Activated naive CD4-positive, alpha-beta T cell treated with anti-CD3 and anti-CD28 coated beads, Interleukin-2, amount 50 U/mL, for 72 hours (primary cell): ENCODE measurements at regions not wholly inside any gene's neighbourhood (a gene's known extent, or its start where the extent isn't known, plus 50 kb on each side); places are given as distances from the start of the nearest gene placed in this dataset.

Experiments used
- ATAC-seq, 2 donors: fragments of 150-1000 bp; cut with Tn5 transposase; 2 replicates each; pipeline ENCODE4 v1.10.0; 2021; ENCODE audit warnings: mild to moderate bottlenecking in 2 of 2, moderate library complexity in 2 of 2
- DNase-seq, 2 donors: peaks; one replicate each; pipeline ENCODE4 v3.0.0; 2021 to 2022; ENCODE audit warnings: low spot score in 2 of 2
- H3K27ac Mint-ChIP-seq, 2 donors: one replicate each; pipeline ENCODE4 v1.8.0; 2022; ENCODE audit warnings: mild to moderate bottlenecking in 2 of 2, mixed read lengths in 2 of 2
- H3K36me3 Mint-ChIP-seq, 2 donors: one replicate each; pipeline ENCODE4 v1.8.0; 2022; ENCODE audit warnings: mixed read lengths in 2 of 2
- H3K9me3 Mint-ChIP-seq, 2 donors: one replicate each; pipeline ENCODE4 v1.8.0; 2022; ENCODE audit warnings: mixed read lengths in 2 of 2

GRCh38 chr12:78651755-78652154, 212.8 kb upstream of the SYT1 start:
- ATAC-seq = no peak
- no peak for DNase-seq
- peaks cover 9 to 13% of the 10 kb centered on the region in 2 donors for H3K9me3 Mint-ChIP-seq
- no peak overlapping the region for H3K27ac Mint-ChIP-seq
- H3K36me3 Mint-ChIP-seq = no peaks in the 10 kb centered on the region

GRCh38 chr12:78666584-78666983, 198.0 kb upstream of the SYT1 start:
- ATAC-seq = no peak
- no peak for DNase-seq
- Mint-ChIP-seq H3K36me3 (no peaks in the 10 kb centered on the region), H3K27ac (no peak overlapping the region), H3K9me3 (peaks cover 19 to 24% of the 10 kb centered on the region in 2 donors)

- no peak for ATAC-seq
- Mint-ChIP-seq H3K9me3 (peaks cover 13 to 15% of the 10 kb centered on the region in 2 donors), H3K27ac (no peak overlapping the region)
Measured at GRCh38 chr12:78671295-78671694, 193.3 kb upstream of the SYT1 start.

GRCh38 chr12:78672033-78672432, 192.5 kb upstream of the SYT1 start:
- Mint-ChIP-seq H3K9me3 (peaks cover 8 to 15% of the 10 kb centered on the region in 2 donors), H3K27ac (no peak overlapping the region), H3K36me3 (no peaks in the 10 kb centered on the region)
- ATAC-seq = no peak
- DNase-seq = no peak

More at GRCh38 chr12:78671295-78671694, 193.3 kb upstream of the SYT1 start:
- H3K36me3 Mint-ChIP-seq = no peaks in the 10 kb centered on the region
- no peak for DNase-seq

- Mint-ChIP-seq H3K27ac (no peak overlapping the region), H3K36me3 (no peaks in the 10 kb centered on the region), H3K9me3 (peaks cover 4 to 10% of the 10 kb centered on the region in 2 donors)
- DNase-seq (no peak), ATAC-seq (no peak)
Measured at GRCh38 chr12:78674311-78675090, 190.1 kb upstream of the SYT1 start.

GRCh38 chr12:78680596-78680995, 184.0 kb upstream of the SYT1 start:
- no peak overlapping the region for H3K27ac Mint-ChIP-seq
- peaks cover 4 to 13% of the 10 kb centered on the region in 2 donors for H3K9me3 Mint-ChIP-seq
- DNase-seq = no peak
- ATAC-seq = no peak
- no peaks in the 10 kb centered on the region for H3K36me3 Mint-ChIP-seq

GRCh38 chr12:78683031-78683430, 181.5 kb upstream of the SYT1 start:
- no peak overlapping the region for H3K27ac Mint-ChIP-seq
- H3K9me3 Mint-ChIP-seq = peaks cover 4 to 13% of the 10 kb centered on the region in 2 donors
- DNase-seq (no peak), ATAC-seq (no peak)
- no peaks in the 10 kb centered on the region for H3K36me3 Mint-ChIP-seq

- no peak for DNase-seq
- Mint-ChIP-seq H3K27ac (no peak overlapping the region), H3K9me3 (peaks cover 4 to 13% of the 10 kb centered on the region in 2 donors), H3K36me3 (no peaks in the 10 kb centered on the region)
- no peak for ATAC-seq
Measured at GRCh38 chr12:78683626-78684025, 180.9 kb upstream of the SYT1 start.

GRCh38 chr12:78684419-78684818, 180.2 kb upstream of the SYT1 start:
- no peak for ATAC-seq
- Mint-ChIP-seq H3K9me3 (peaks cover 5 to 18% of the 10 kb centered on the region in 2 donors), H3K27ac (no peak overlapping the region), H3K36me3 (no peaks in the 10 kb centered on the region)
- no peak for DNase-seq

- DNase-seq = no peak
- no peak for ATAC-seq
- Mint-ChIP-seq H3K9me3 (peaks cover 14 to 20% of the 10 kb centered on the region in 2 donors), H3K36me3 (no peaks in the 10 kb centered on the region), H3K27ac (no peak overlapping the region)
Measured at GRCh38 chr12:78695749-78696148, 168.8 kb upstream of the SYT1 start.

- ATAC-seq (no peak), DNase-seq (no peak)
- Mint-ChIP-seq H3K36me3 (no peaks in the 10 kb centered on the region), H3K9me3 (peaks cover 14 to 20% of the 10 kb centered on the region in 2 donors), H3K27ac (no peak overlapping the region)
Measured at GRCh38 chr12:78696267-78696666, 168.3 kb upstream of the SYT1 start.

GRCh38 chr12:78697817-78698415, 166.7 kb upstream of the SYT1 start:
- DNase-seq (no peak), ATAC-seq (no peak)
- Mint-ChIP-seq H3K36me3 (no peaks in the 10 kb centered on the region), H3K9me3 (peaks cover 14 to 20% of the 10 kb centered on the region in 2 donors), H3K27ac (no peak overlapping the region)

- Mint-ChIP-seq H3K36me3 (no peaks in the 10 kb centered on the region), H3K27ac (no peak overlapping the region), H3K9me3 (peaks cover 14 to 20% of the 10 kb centered on the region in 2 donors)
- no peak for DNase-seq
- no peak for ATAC-seq
Measured at GRCh38 chr12:78698747-78699146, 165.8 kb upstream of the SYT1 start.

- ATAC-seq = no peak
- no peaks in the 10 kb centered on the region for H3K36me3 Mint-ChIP-seq
- H3K27ac Mint-ChIP-seq = no peak overlapping the region
- H3K9me3 Mint-ChIP-seq = peaks cover 8 to 14% of the 10 kb centered on the region in 2 donors
- no peak for DNase-seq
Measured at GRCh38 chr12:78700565-78700964, 164.0 kb upstream of the SYT1 start.

GRCh38 chr12:78703820-78704525, 160.6 kb upstream of the SYT1 start:
- H3K9me3 Mint-ChIP-seq = peaks cover 3 to 4% of the 10 kb centered on the region in 2 donors
- no peaks in the 10 kb centered on the region for H3K36me3 Mint-ChIP-seq
- DNase-seq (no peak), ATAC-seq (no peak)
- H3K27ac Mint-ChIP-seq = no peak overlapping the region

- H3K27ac Mint-ChIP-seq = no peak overlapping the region
- H3K9me3 Mint-ChIP-seq = peaks cover 4 to 5% of the 10 kb centered on the region in 2 donors
- DNase-seq (no peak), ATAC-seq (no peak)
- H3K36me3 Mint-ChIP-seq = no peaks in the 10 kb centered on the region
Measured at GRCh38 chr12:78711954-78712353, 152.6 kb upstream of the SYT1 start.

- Mint-ChIP-seq H3K27ac (no peak overlapping the region), H3K9me3 (peaks cover 4 to 5% of the 10 kb centered on the region in 2 donors), H3K36me3 (no peaks in the 10 kb centered on the region)
- DNase-seq (no peak), ATAC-seq (no peak)
Measured at GRCh38 chr12:78712834-78713481, 151.6 kb upstream of the SYT1 start.
